HCT116 (cell line): ENCODE measurements at regions not wholly inside any gene's neighbourhood (a gene's known extent, or its start where the extent isn't known, plus 50 kb on each side); places are given as distances from the start of the nearest gene placed in this dataset.

Source experiments
- ATAC-seq: fragments of 200-7000 bp; cut with Tn5 transposase; 2 replicates; pipeline ENCODE4 v1.9.1; 2020; ENCODE audit warnings: mild to moderate bottlenecking, moderate library complexity
- BruUV-seq: library from RNA; stranded (reverse); fragments of 400-500 nt; replicated peaks from 2 replicates; lab custom pipeline; 2021; lab: Mats Ljungman, UMichigan
- CTCF ChIA-PET: fragments of 300-600 bp; sonication (Branson Sonifier 250); formaldehyde crosslinking; loops from one replicate; lab custom pipeline; 2021; ENCODE audit warnings: antibody characterized with exemption; lab: Charles Lee
- POLR2A ChIA-PET: fragments of 300-600, 350-600 bp; sonication (Branson Sonifier 250); formaldehyde crosslinking; loops from one replicate; lab custom pipeline; 2021; ENCODE audit warnings: antibody characterized with exemption; lab: Charles Lee
- RAD21 ChIA-PET, 2 experiments: fragments of 300-600 bp; sonication (Branson Sonifier 250); formaldehyde crosslinking; loops; one replicate each; lab custom pipeline; 2023; ENCODE audit warnings: low total read pairs in 2 of 2; ENCODE audit not compliant: uncharacterized antibody in 2 of 2, unreplicated experiment in 2 of 2, low non-redundant PET in 1 of 2; lab: Charles Lee
- DNase-seq: peaks from one replicate; pipeline ENCODE4 v3.0.0-alpha.2; 2010; ENCODE audit warnings: low read depth, low spot score
- H2AFZ ChIP-seq: fragments of 200-600 bp; shearing (Covaris generic), sonication (generic); 2 replicates; pipeline ENCODE4 v1.6.1; 2017; ENCODE audit warnings: low read depth, mixed run types, mixed read lengths, antibody characterized with exemption, low read length; ENCODE audit not compliant: poor library complexity, severe bottlenecking
- H3K27ac ChIP-seq: 2 replicates; pipeline ENCODE4 v1.5.1; 2012; ENCODE audit warnings: low read depth, low read length
- H3K27me3 ChIP-seq: fragments of 200-600 bp; sonication (generic); 2 replicates; pipeline ENCODE4 v1.6.1; 2016; ENCODE audit warnings: mixed run types, low read length, mixed read lengths; ENCODE audit not compliant: insufficient read depth
- H3K36me3 ChIP-seq, 2 experiments: fragments of 200-500 bp in 1 of 2; fragments of 200-600 bp in 1 of 2; sonication (Bioruptor generic) in 1 of 2; sonication (generic) in 1 of 2; 2 replicates each; pipeline versions ENCODE4 v1.5.1 to v1.6.1; 2014 to 2016; ENCODE audit warnings: low read length in 2 of 2, inconsistent platforms in 1 of 2, mixed read lengths in 1 of 2, mixed run types in 1 of 2; ENCODE audit not compliant: insufficient read depth in 2 of 2, control insufficient read depth in 1 of 2
- H3K4me1 ChIP-seq, 2 experiments: fragments of 200-600 bp in 1 of 2; sonication (generic) in 1 of 2; 2 replicates each; pipeline versions ENCODE4 v1.5.1 to v1.6.1; 2012 to 2017; ENCODE audit warnings: low read length in 2 of 2, inconsistent platforms in 1 of 2, mild to moderate bottlenecking in 1 of 2, mixed read lengths in 1 of 2, mixed run types in 1 of 2, moderate library complexity in 1 of 2; ENCODE audit not compliant: insufficient read depth in 2 of 2, control insufficient read depth in 1 of 2
- H3K4me2 ChIP-seq: fragments of 200-600 bp; sonication (generic); 2 replicates; pipeline ENCODE4 v1.6.1; 2017; ENCODE audit warnings: mixed run types, low read length, mixed read lengths
- H3K4me3 ChIP-seq, 2 experiments: fragments of 200-600 bp in 1 of 2; sonication (generic) in 1 of 2; replicated peaks in 1 of 2; 2 replicates each; pipeline ENCODE4 v1.5.1; 2011 to 2016; ENCODE audit warnings: low read length in 2 of 2, control low read depth in 1 of 2, low read depth in 1 of 2, mild to moderate bottlenecking in 1 of 2, mixed read lengths in 1 of 2, mixed run types in 1 of 2
- H3K79me2 ChIP-seq: fragments of 200-600 bp; sonication (generic); 2 replicates; pipeline ENCODE4 v1.6.1; 2017; ENCODE audit warnings: mild to moderate bottlenecking, mixed run types, low read length, moderate library complexity, mixed read lengths; ENCODE audit not compliant: insufficient read depth
- H3K9ac ChIP-seq: fragments of 200-600 bp; sonication (generic); 2 replicates; pipeline ENCODE4 v1.6.1; 2016; ENCODE audit warnings: low read length, mixed read lengths
- H3K9me2 ChIP-seq: fragments of 200-600 bp; sonication (generic), shearing (Covaris generic); 2 replicates; pipeline ENCODE4 v1.6.1; 2017; ENCODE audit warnings: mixed run types, mild to moderate bottlenecking, moderate library complexity; ENCODE audit not compliant: insufficient read depth
- H3K9me3 ChIP-seq, 2 experiments: fragments of 200-500 bp in 1 of 2; fragments of 200-600 bp in 1 of 2; sonication (Bioruptor generic) in 1 of 2; sonication (generic) in 1 of 2; 2 replicates each; pipeline ENCODE4 v1.6.1; 2014 to 2017; ENCODE audit warnings: low read length in 2 of 2, mixed read lengths in 2 of 2, inconsistent platforms in 1 of 2, low read depth in 1 of 2, mild to moderate bottlenecking in 1 of 2, mixed run types in 1 of 2, moderate library complexity in 1 of 2; ENCODE audit not compliant: control insufficient read depth in 1 of 2, insufficient read depth in 1 of 2
- H4K20me1 ChIP-seq: fragments of 200-600 bp; sonication (generic), shearing (Covaris generic); 2 replicates; pipeline ENCODE4 v1.6.1; 2017; ENCODE audit warnings: mixed run types, mild to moderate bottlenecking, moderate library complexity; ENCODE audit not compliant: insufficient read depth
- CEBPB ChIP-seq: IDR thresholded peaks from 2 replicates; pipeline ENCODE4 v1.6.1; 2012; ENCODE audit warnings: low read depth
- EGR1 ChIP-seq: IDR thresholded peaks from 2 replicates; pipeline ENCODE4 v1.6.1; 2012; ENCODE audit warnings: low read depth
- ELF1 ChIP-seq: IDR thresholded peaks from 2 replicates; pipeline ENCODE4 v1.6.1; 2012; ENCODE audit warnings: low read depth, borderline replicate concordance
- EZH2 ChIP-seq: fragments of 200-600 bp; sonication (generic); IDR thresholded peaks from 2 replicates; pipeline ENCODE4 v1.6.1; 2017; ENCODE audit warnings: antibody characterized with exemption, mixed run types
- EZH2phosphoT487 ChIP-seq: fragments of 200-600 bp; IDR thresholded peaks from 2 replicates; pipeline ENCODE4 v1.6.1; 2018; ENCODE audit warnings: antibody characterized with exemption, borderline replicate concordance
- FOSL1 ChIP-seq: IDR thresholded peaks from 2 replicates; pipeline ENCODE4 v1.6.1; 2012; ENCODE audit warnings: low read depth
- JUND ChIP-seq: IDR thresholded peaks from 2 replicates; pipeline ENCODE4 v1.6.1; 2012
- MAX ChIP-seq: IDR thresholded peaks from 2 replicates; pipeline ENCODE4 v1.6.1; 2012
- POLR2A ChIP-seq: IDR thresholded peaks from 2 replicates; pipeline ENCODE4 v1.7.0; 2011; ENCODE audit warnings: borderline replicate concordance; ENCODE audit not compliant: insufficient read depth, insufficient read length; ENCODE audit errors: extremely low read depth
- REST ChIP-seq: IDR thresholded peaks from 2 replicates; pipeline ENCODE4 v1.6.1; 2012; ENCODE audit warnings: low read depth
- SRF ChIP-seq: IDR thresholded peaks from 2 replicates; pipeline ENCODE4 v1.6.1; 2012; ENCODE audit warnings: low read depth
- TCF7L2 ChIP-seq: IDR thresholded peaks from 2 replicates; pipeline ENCODE4 v1.7.0; 2011; ENCODE audit warnings: borderline replicate concordance, inconsistent platforms; ENCODE audit not compliant: insufficient read depth, insufficient read length; ENCODE audit errors: extremely low read depth
- ZFX ChIP-seq: fragments of 450-650 bp; IDR thresholded peaks from 2 replicates; pipeline ENCODE4 v1.6.1; 2017
- intact Hi-C: fragments of 100-400 bp; cut with micrococcal nuclease; formaldehyde crosslinking; loops from 2 replicates; pipeline ENCODE4 v1.10.0; 2022
- TF ChIP-seq, protein P1 (sequence below), 3 experiments: fragments of 200-600 bp in 1 of 3; sonication (generic) in 1 of 3; IDR thresholded peaks in 2 of 3; conservative IDR thresholded peaks in 1 of 3; 2 replicates each; pipeline ENCODE4 v1.5.1; 2012 to 2017; ENCODE audit warnings: low read depth in 2 of 3, low read length in 2 of 3, antibody characterized with exemption in 1 of 3, borderline replicate concordance in 1 of 3, control low read depth in 1 of 3, mild to moderate bottlenecking in 1 of 3, mixed read lengths in 1 of 3, mixed run types in 1 of 3, moderate library complexity in 1 of 3; ENCODE audit not compliant: insufficient read depth in 1 of 3

DNA sequence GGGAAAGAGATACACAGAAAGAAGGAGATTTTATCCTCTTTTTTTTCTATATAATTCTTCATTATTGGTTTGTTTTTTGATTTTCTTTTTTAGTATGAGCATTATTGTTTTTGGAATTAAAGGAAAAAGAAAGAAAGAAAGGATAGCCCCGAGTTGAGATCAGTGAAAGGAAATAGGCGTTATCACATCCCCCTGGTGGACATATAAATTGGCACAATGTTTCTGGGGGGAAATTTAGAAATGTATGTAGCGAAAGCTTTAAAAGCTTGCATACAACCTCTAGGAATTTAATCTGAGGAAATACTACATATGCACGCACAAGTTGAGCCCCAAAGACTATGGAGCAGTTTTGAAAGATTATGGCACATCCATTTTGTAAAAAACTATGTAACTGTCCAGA lies 226.3 kb upstream of the LDB2 start:
- H3K9me2 ChIP-seq, result no peaks in the 10 kb centered on the region
- no TSS peak for BruUV-seq
- H3K36me3 ChIP-seq, result no peaks in the 10 kb centered on the region
- no peaks in the 10 kb centered on the region for H3K27me3 ChIP-seq
- no peaks in the 10 kb centered on the region for H4K20me1 ChIP-seq
- TF ChIP-seq FOSL1, result no peak
- TF ChIP-seq, protein P1, sequence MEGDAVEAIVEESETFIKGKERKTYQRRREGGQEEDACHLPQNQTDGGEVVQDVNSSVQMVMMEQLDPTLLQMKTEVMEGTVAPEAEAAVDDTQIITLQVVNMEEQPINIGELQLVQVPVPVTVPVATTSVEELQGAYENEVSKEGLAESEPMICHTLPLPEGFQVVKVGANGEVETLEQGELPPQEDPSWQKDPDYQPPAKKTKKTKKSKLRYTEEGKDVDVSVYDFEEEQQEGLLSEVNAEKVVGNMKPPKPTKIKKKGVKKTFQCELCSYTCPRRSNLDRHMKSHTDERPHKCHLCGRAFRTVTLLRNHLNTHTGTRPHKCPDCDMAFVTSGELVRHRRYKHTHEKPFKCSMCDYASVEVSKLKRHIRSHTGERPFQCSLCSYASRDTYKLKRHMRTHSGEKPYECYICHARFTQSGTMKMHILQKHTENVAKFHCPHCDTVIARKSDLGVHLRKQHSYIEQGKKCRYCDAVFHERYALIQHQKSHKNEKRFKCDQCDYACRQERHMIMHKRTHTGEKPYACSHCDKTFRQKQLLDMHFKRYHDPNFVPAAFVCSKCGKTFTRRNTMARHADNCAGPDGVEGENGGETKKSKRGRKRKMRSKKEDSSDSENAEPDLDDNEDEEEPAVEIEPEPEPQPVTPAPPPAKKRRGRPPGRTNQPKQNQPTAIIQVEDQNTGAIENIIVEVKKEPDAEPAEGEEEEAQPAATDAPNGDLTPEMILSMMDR (IDR thresholded peaks at IDR 0.05 in 2 of 3, conservative IDR thresholded peaks at IDR 0.05 in 1 of 3; ENCODE audit: borderline replicate concordance in 1 of 3, insufficient read depth in 1 of 3, low read depth in 2 of 3, low read length in 2 of 3), result peak in 2 of 3 experiments; percentile 39 to 44; a peak in 4 of 6 replicates
- TF ChIP-seq EGR1, result no peak
- TF ChIP-seq ELF1, result no peak
- TF ChIP-seq, all 23 proteins: peak for 1
- H3K9ac ChIP-seq, result no peak overlapping the region
- no peak overlapping the region for H2AFZ ChIP-seq
- H3K79me2 ChIP-seq, result no peaks in the 10 kb centered on the region
- ChIA-PET CTCF (interaction anchor here (1.0 kb wide), 1 partner anchor 8 kb away, joined by 3 read pairs; no protein-coding TSS in a partner anchor), RAD21 (no interaction called here), POLR2A (no interaction called here)
- intact Hi-C loops, result no loop called here
- no peak overlapping the region for H3K4me2 ChIP-seq
- DNase-seq (no peak), ATAC-seq (no peak)
- H3K4me1 ChIP-seq, result no peaks in the 10 kb centered on the region
- no peak overlapping the region for H3K27ac ChIP-seq
- H3K4me3 ChIP-seq, result no peak overlapping the region
- H3K9me3 ChIP-seq, result no peaks in the 10 kb centered on the region

GRCh38 chr4:17120761-17121160 lies 222.3 kb upstream of the LDB2 start:
- POLR2A ChIA-PET, result no interaction called here
- H3K27me3 ChIP-seq, result no peaks in the 10 kb centered on the region
- H3K4me1 ChIP-seq, result no peaks in the 10 kb centered on the region
- no peak overlapping the region for H3K4me3 ChIP-seq
- H3K9ac ChIP-seq, result no peak overlapping the region
- no peaks in the 10 kb centered on the region for H3K36me3 ChIP-seq
- CTCF ChIA-PET, result no interaction called here
- no peak overlapping the region for H3K4me2 ChIP-seq
- H3K79me2 ChIP-seq, result no peaks in the 10 kb centered on the region
- BruUV-seq, result no TSS peak
- no peak overlapping the region for H2AFZ ChIP-seq
- ATAC-seq (no peak), DNase-seq (no peak)
- RAD21 ChIA-PET, result no interaction called here
- H3K9me3 ChIP-seq, result no peaks in the 10 kb centered on the region
- H3K27ac ChIP-seq, result no peak overlapping the region
- intact Hi-C loops, result no loop called here
- no peaks in the 10 kb centered on the region for H4K20me1 ChIP-seq
- H3K9me2 ChIP-seq, result no peaks in the 10 kb centered on the region
- TF ChIP-seq TCF7L2, result no peak
- TF ChIP-seq MAX, result no peak
- TF ChIP-seq ZFX, result no peak
- no peak for TF ChIP-seq SRF
- TF ChIP-seq EZH2phosphoT487, result no peak
- no peak for TF ChIP-seq EZH2
- no peak for TF ChIP-seq JUND
- no peak for TF ChIP-seq REST
- no peak for TF ChIP-seq CEBPB
- TF ChIP-seq POLR2A, result no peak
